ENCODE measurements at regions not wholly inside any gene's neighbourhood (a gene's known extent, or its start where the extent isn't known, plus 50 kb on each side); places are given as distances from the start of the nearest gene placed in this dataset.

GRCh38 chrX:45710081-45710801 lies 509.6 kb upstream of the DIPK2B start:
- DNase-seq (ENCODE audit: low read depth in 2 of 2, low spot score in 1 of 2) = no peak

GRCh38 chrX:45709381-45709780 lies 508.7 kb upstream of the DIPK2B start:
- DNase-seq (ENCODE audit: low read depth in 2 of 2, low spot score in 1 of 2) = no peak

DNA sequence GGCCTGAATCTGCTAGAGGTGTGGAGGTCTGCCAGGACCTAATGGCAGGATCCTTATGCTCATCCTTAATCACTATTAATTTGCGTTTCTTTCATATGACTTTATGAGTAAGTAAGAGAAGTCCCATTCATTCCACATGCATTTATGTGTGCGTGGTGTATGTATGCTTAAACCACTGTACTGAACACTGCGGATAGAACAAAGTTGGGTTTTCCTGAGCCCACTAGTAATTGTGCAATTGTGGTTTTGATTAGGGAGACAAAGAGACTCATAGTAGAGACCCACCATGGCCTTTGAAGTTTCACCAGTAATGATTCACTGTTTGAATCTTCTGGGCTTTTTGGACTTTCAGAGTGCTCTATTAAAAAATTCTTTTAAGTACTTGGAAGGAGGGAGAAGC lies 498.5 kb upstream of the DIPK2B start:
- no peak for DNase-seq (ENCODE audit: low read depth in 2 of 2, low spot score in 1 of 2)

DNA sequence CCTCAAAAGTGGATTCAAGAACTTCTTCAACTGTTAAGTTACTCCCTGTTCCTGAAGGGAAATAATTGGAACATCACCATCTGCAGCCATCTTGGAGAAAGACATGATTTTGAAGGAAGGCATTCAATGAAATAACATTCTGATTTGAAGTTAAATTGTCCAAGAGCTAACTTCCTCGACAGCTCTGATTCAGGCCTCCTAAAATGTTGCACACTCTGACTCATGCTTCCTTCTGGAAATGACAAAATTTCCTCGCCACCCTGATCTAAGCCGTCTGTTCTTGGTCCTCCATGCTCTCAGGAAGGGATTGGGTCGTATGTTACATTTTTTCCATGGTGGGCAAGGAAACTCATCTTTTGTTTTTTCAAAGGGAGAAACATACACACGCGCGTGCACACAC lies 496.9 kb upstream of the DIPK2B start:
- DNase-seq (ENCODE audit: low read depth in 2 of 2, low spot score in 1 of 2) = no peak

- DNase-seq (ENCODE audit: low read depth in 2 of 2, low spot score in 1 of 2) = no peak
These were observed 496.1 kb upstream of the DIPK2B start for GRCh38 chrX:45696736-45697135.

GRCh38 chrX:45689971-45690370 lies 489.3 kb upstream of the DIPK2B start:
- DNase-seq (ENCODE audit: low read depth in 2 of 2, low spot score in 1 of 2) = no peak

DNA sequence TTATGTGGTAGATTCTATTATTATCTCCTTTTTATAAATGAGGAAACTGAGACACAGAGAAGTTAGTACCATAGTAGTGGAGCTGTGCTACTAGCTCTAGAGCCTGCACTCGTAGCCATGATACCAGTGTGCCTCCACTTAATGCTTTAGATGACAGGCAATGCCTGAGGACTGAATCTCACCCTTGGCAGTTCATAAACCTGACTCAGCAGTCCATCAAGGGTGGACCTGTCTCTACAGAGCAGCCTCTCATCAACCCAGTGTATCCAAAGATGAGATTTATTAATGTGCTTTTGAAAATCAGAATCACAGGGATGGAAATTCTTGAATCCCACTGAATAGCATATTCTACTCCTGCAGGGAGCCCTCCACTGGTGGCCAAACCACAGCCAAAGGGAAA lies 483.2 kb upstream of the DIPK2B start:
- DNase-seq (ENCODE audit: low read depth in 2 of 2, low spot score in 1 of 2) = no peak

- no peak for DNase-seq (ENCODE audit: low read depth in 2 of 2, low spot score in 1 of 2)
These were observed 481.2 kb upstream of the DIPK2B start for GRCh38 chrX:45681891-45682290.

GRCh38 chrX:45669715-45670340 lies 469.2 kb upstream of the DIPK2B start:
- DNase-seq (ENCODE audit: low read depth in 2 of 2, low spot score in 1 of 2) = no peak

DNA sequence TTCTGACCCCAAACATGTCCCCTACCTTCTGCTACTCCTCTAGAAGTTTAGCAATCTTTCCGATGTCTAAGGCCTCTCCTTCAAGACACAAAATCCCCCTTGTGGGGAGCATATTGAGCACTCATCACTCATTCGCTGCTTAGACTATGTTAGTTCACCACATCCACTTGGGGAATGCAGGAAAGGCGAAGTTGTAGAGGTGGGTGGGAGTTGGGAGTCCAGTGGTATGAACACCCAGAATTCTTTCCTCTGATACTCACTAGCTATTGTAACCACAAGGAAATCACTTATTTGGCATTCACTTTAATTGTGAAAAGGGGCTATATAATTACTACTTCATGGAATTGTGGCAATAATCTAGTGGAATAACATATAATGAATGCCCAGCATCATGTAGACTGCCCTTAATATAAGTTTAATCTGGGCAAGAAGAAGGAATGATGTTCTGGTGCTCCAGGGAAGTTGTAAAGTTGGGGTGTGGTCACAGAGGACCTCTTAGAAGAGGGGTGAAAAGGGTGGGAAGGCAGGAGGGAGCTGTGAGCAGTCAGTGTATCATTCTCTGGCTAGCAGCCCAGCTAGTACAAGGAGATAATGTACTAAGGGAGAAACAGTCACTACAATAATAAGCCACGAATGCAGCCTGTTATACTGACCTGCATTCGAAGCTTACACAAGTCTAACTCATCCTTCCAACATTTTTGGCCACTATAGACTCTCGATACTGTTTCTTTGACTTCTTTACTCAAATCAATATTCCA lies 468.2 kb upstream of the DIPK2B start:
- DNase-seq (ENCODE audit: low read depth in 2 of 2, low spot score in 1 of 2) = no peak

GRCh38 chrX:45667666-45668065 lies 467.0 kb upstream of the DIPK2B start:
- no peak for DNase-seq (ENCODE audit: low read depth in 2 of 2, low spot score in 1 of 2)

GRCh38 chrX:45664727-45665290 lies 464.1 kb upstream of the DIPK2B start:
- no peak for DNase-seq (ENCODE audit: low read depth in 2 of 2, low spot score in 1 of 2)

DNA sequence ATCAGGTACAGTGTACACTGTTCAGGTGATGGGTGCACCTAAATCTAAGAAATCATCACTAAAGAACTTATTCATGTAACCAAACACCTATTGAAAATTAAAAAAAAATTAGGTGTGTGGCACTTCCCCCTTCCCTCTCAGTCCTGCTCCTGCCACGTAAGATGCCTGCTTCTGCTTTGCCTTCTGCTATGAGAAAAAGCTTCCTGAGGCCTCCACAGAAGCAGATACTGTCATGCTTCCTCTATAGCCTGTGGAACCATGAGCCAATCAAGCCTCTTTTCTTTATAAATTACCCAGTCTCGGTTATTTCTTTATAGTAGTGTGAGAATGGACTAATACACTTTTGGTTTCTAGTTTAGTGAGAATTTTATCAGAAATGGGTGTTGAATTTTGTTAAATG lies 459.8 kb upstream of the DIPK2B start:
- DNase-seq (ENCODE audit: low read depth in 2 of 2, low spot score in 1 of 2) = no peak

- DNase-seq (ENCODE audit: low read depth in 2 of 2, low spot score in 1 of 2) = no peak
These were observed 432.7 kb upstream of the DIPK2B start for GRCh38 chrX:45633419-45633818.

- no peak for DNase-seq (ENCODE audit: low read depth in 2 of 2, low spot score in 1 of 2)
These were observed 431.8 kb upstream of the DIPK2B start for GRCh38 chrX:45632506-45632905.

GRCh38 chrX:45630078-45630477 lies 429.4 kb upstream of the DIPK2B start:
- DNase-seq (ENCODE audit: low read depth in 2 of 2, low spot score in 1 of 2) = no peak

GRCh38 chrX:45628041-45628440 lies 427.4 kb upstream of the DIPK2B start:
- DNase-seq (ENCODE audit: low read depth in 2 of 2, low spot score in 1 of 2) = no peak

GRCh38 chrX:45623266-45623665 lies 422.6 kb upstream of the DIPK2B start:
- DNase-seq (ENCODE audit: low read depth in 2 of 2, low spot score in 1 of 2) = no peak

DNA sequence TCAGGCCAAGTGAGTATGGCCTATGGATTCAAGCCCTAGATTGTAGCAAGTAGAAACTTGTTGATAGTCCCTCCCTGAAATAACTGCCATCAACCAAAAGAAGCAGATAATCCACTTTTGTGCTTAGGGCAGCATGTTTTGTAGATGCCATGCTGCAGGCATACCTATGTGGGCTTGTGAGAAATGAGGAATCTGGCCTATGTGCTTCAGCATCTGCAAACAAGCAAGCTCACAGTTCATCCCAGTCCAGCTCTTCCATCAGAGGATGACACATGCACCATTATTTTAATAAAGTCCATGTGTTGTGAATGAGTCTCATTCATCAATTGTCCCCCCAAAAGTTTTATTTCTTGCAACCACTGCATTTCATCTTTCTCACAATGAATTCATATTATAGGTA lies 421.9 kb upstream of the DIPK2B start:
- no peak for DNase-seq (ENCODE audit: low read depth in 2 of 2, low spot score in 1 of 2)

DNA sequence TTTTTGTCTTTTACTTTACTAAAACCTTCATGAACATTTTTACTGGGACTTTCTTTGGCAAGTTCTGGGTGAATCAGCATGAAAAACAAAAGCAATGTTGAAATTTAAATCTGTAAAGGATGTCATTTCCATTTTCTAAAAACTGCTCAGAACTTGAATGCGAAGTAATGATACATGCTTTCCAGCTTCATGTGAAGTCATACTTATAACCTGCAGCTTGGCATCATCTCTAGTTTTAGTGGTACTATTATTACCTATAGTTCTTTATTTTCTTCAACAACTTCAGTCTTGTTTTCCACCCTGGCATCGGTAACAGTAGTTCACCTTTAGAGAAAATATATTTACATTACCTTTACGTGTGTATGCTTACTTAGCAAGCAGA lies 421.4 kb upstream of the DIPK2B start:
- no peak for DNase-seq (ENCODE audit: low read depth in 2 of 2, low spot score in 1 of 2)

- DNase-seq (ENCODE audit: low read depth in 2 of 2, low spot score in 1 of 2) = no peak
These were observed 420.8 kb upstream of the DIPK2B start for GRCh38 chrX:45621376-45622041.

GRCh38 chrX:45619290-45619689 lies 418.6 kb upstream of the DIPK2B start:
- no peak for DNase-seq (ENCODE audit: low read depth in 2 of 2, low spot score in 1 of 2)

Data from stimulated activated CD8-positive, alpha-beta memory T cell treated with anti-CD3 and anti-CD28 coated beads, Interleukin-4, amount 100 ng/mL, for 1 hour (primary cell).